Ovary (tissue), 7 donors: ENCODE measurements at regions not wholly inside any gene's neighbourhood (a gene's known extent, or its start where the extent isn't known, plus 50 kb on each side); places are given as distances from the start of the nearest gene placed in this dataset.

Experiments used
- DNase-seq, 5 donors: peaks; one replicate each; pipeline ENCODE4 v3.0.0-alpha.2; 2019 to 2020
- H3K27ac ChIP-seq, 2 donors: fragments of 200-600 bp; one replicate each; pipeline versions ENCODE4 v1.5.1 to v1.8.0; 2019 to 2022
- H3K27me3 ChIP-seq: fragments of 200-600 bp; one replicate; pipeline ENCODE4 v1.8.0; 2022
- H3K36me3 ChIP-seq: fragments of 200-600 bp; sonication (generic); one replicate; pipeline ENCODE4 v1.5.1; 2019
- H3K4me1 ChIP-seq: one replicate; pipeline ENCODE4 v1.8.1; 2013; ENCODE audit warnings: mild to moderate bottlenecking, moderate library complexity; ENCODE audit not compliant: insufficient read depth
- H3K4me3 ChIP-seq: fragments of 200-600 bp; sonication (generic); one replicate; pipeline ENCODE4 v1.5.1; 2017
- H3K9me3 ChIP-seq, 2 donors: fragments of 200-600 bp in 1 of 2; sonication (generic) in 1 of 2; one replicate each; pipeline versions ENCODE4 v1.5.1 to v1.8.1; 2013 to 2019; ENCODE audit warnings: mild to moderate bottlenecking in 1 of 2, moderate library complexity in 1 of 2
- CTCF ChIP-seq, 3 donors: fragments of 450-650 bp in 2 of 3; fragments of 200-600 bp in 1 of 3; IDR thresholded peaks; one replicate each; pipeline versions ENCODE4 v1.5.1 to v1.8.0; 2016 to 2022; ENCODE audit warnings: antibody characterized with exemption in 3 of 3, mild to moderate bottlenecking in 1 of 3
- EP300 ChIP-seq: sonication (generic); formaldehyde crosslinking; IDR thresholded peaks from one replicate; pipeline ENCODE4 v1.6.1; 2017; ENCODE audit warnings: antibody characterized with exemption
- POLR2A ChIP-seq: fragments of 450-650 bp; IDR thresholded peaks from one replicate; pipeline ENCODE4 v1.6.1; 2017; ENCODE audit warnings: antibody characterized with exemption, mild to moderate bottlenecking, moderate library complexity
- WGBS, 3 donors: extraction: QIAGEN DNeasy Blood & Tissue Kit in 1 of 3; methylation state at CpG; one replicate each; pipeline versions ENCODE4 v1.1.5 to v1.1.7; 2013 to 2017; 5-methylcytosine and 5-hydroxymethylcytosine counted together
- intact Hi-C, 4 donors: fragments of 100-400 bp; cut with DNase I; formaldehyde crosslinking; loops; one replicate each; pipeline versions ENCODE4 v1.11.0 to v1.15.1; 2022 to 2023
- donor health status: DM: no; HTN: no; CAD: no; lungs with moderate emphysema.
- donor health status: DM: no; HTN: no; CAD: no.
- donor health status: Bipolar disorder and iron deficiency.
- donor health status: DM: no; HTN: no; CAD: no.
- donor health status: DM: yes; HTN: yes; CAD: no.

DNA sequence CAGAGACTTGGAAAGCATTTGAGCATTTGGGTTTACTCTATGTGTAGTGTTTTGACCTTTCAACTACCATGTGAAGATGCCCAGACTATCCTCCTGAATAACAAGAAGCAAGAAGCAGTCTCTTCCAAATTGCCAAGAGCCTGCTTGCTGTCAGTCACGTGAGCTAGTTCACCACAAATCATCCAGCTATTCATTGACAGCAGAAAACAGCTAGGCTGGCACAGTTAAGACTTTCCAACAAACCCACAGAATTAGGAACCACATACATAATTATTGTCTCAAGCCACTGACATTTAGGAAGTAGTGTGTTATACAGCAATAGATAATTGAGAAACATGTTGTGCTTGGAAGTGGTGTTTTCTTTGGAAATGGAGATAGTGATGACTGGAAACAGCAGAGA is 1652.0 kb downstream of the NCAM2 start:
- TF ChIP-seq EP300 (no peak), POLR2A (no peak), CTCF (IDR thresholded peaks at IDR 0.05) (no peak)
- Histone ChIP-seq H3K9me3 (no peaks in the 10 kb centered on the region), H3K36me3 (no peaks in the 10 kb centered on the region), H3K27me3 (no peaks in the 10 kb centered on the region), H3K4me3 (no peak overlapping the region), H3K4me1 (no peaks in the 10 kb centered on the region), H3K27ac (no peak overlapping the region)
- intact Hi-C loops, result no loop called here
- 75 to 90% (median 86%) methylated on average over 1 of the region's 1 CpG for WGBS, 3 donors
- no peak for DNase-seq

DNA sequence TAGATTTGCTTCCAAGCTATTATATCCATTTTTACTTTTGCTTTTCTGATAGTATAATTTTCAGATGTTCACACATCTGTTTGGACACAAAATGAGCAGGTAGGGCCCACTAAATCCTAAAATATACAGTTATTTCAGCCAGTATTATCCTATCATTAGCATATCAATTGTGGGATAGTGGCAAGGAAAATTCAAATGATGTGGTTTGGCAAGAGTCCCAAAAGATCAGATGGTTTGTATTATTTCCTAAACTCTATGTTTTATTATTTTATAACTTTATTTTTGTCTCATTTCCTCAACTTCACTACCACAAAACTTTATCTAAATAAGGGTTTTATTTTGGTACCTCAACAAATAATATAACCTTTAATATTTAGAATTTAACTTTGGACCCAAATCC is 1659.6 kb downstream of the NCAM2 start:
- Histone ChIP-seq H3K9me3 (no peaks in the 10 kb centered on the region), H3K27ac (no peak overlapping the region), H3K4me3 (no peak overlapping the region), H3K27me3 (no peaks in the 10 kb centered on the region), H3K4me1 (no peaks in the 10 kb centered on the region), H3K36me3 (no peaks in the 10 kb centered on the region)
- TF ChIP-seq CTCF (IDR thresholded peaks at IDR 0.05) (no peak), POLR2A (no peak), EP300 (no peak)
- DNase-seq, result no peak
- intact Hi-C loops, result no loop called here

DNA sequence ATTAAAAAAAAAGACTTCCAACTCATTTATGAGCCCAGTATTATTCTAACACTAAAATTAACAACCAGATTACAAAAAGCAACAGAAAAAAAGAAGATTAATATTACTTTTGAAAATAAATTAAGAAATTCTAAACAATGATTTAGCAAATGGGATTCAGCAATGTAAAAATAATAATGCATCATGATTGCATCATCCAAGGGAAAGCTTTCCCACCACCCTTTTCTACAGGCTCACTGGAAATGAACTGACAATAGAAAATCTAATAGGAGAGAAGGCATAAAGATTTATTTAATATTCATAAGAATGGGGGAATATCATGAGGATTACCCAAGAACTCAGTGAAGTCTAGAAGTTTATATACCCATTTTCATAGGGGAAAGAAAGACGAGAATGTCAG is 1671.9 kb downstream of the NCAM2 start:
- Histone ChIP-seq H3K27ac (no peak overlapping the region), H3K36me3 (no peaks in the 10 kb centered on the region), H3K4me3 (no peak overlapping the region), H3K4me1 (no peaks in the 10 kb centered on the region), H3K9me3 (no peaks in the 10 kb centered on the region), H3K27me3 (no peaks in the 10 kb centered on the region)
- TF ChIP-seq POLR2A (no peak), CTCF (IDR thresholded peaks at IDR 0.05) (no peak), EP300 (no peak)
- 74 to 87% (median 83%) methylated on average over 1 of the region's 1 CpG for WGBS, 3 donors
- intact Hi-C loops, result no loop called here
- DNase-seq, result no peak

GRCh38 chr21:22679207-22679606 is 1681.0 kb downstream of the NCAM2 start:
- no peaks in the 10 kb centered on the region for H3K4me1 ChIP-seq
- H3K4me3 ChIP-seq, result no peak overlapping the region
- DNase-seq, result no peak
- no peak overlapping the region for H3K27ac ChIP-seq
- TF ChIP-seq EP300 (no peak), CTCF (IDR thresholded peaks at IDR 0.05) (no peak), POLR2A (no peak)
- intact Hi-C loops, result no loop called here
- WGBS, 3 donors, result 80 to 91% (median 81%) methylated on average over 10 of the region's 10 CpGs
- no peaks in the 10 kb centered on the region for H3K9me3 ChIP-seq
- H3K27me3 ChIP-seq, result no peaks in the 10 kb centered on the region
- H3K36me3 ChIP-seq, result no peaks in the 10 kb centered on the region

GRCh38 chr21:22691658-22692057 is 1693.4 kb downstream of the NCAM2 start:
- DNase-seq, result no peak
- Histone ChIP-seq H3K4me3 (no peak overlapping the region), H3K4me1 (no peaks in the 10 kb centered on the region), H3K36me3 (no peaks in the 10 kb centered on the region), H3K27ac (no peak overlapping the region), H3K9me3 (no peaks in the 10 kb centered on the region), H3K27me3 (no peaks in the 10 kb centered on the region)
- intact Hi-C loops, result no loop called here
- TF ChIP-seq EP300 (no peak), POLR2A (no peak), CTCF (IDR thresholded peaks at IDR 0.05) (no peak)
